H1 (cell line): ENCODE measurements at regions not wholly inside any gene's neighbourhood (a gene's known extent, or its start where the extent isn't known, plus 50 kb on each side); places are given as distances from the start of the nearest gene placed in this dataset.

ENCODE experiments used
- CTCF ChIA-PET: fragments of 300-600 bp; sonication (Branson Sonifier 250); formaldehyde crosslinking; loops from one replicate; lab custom pipeline; 2021; ENCODE audit not compliant: partially characterized antibody; lab: Charles Lee
- POLR2A ChIA-PET: fragments of 300-600 bp; sonication (Branson Sonifier 250); formaldehyde crosslinking; loops from one replicate; lab custom pipeline; 2021; ENCODE audit warnings: inconsistent platforms; ENCODE audit not compliant: partially characterized antibody; lab: Charles Lee
- DNase-seq, 2 experiments: peaks; one replicate each; pipeline versions ENCODE4 v3.0.0 to v3.0.0-alpha.2; 2010 to 2022; ENCODE audit warnings: low spot score in 2 of 2, low read depth in 1 of 2, mixed read lengths in 1 of 2
- FAIRE-seq: peaks from 2 replicates; lab custom pipeline; 2011; peaks lifted over from hg19 to GRCh38; lab: Jason Lieb, UNC
- H2AFZ ChIP-seq: 2 replicates; pipeline ENCODE4 v1.8.1; 2012; ENCODE audit warnings: low read length, inconsistent platforms
- H2AK5ac ChIP-seq: 2 replicates; pipeline ENCODE4 v1.6.1; 2013; ENCODE audit warnings: low read depth, low read length
- H2BK120ac ChIP-seq: replicated peaks from 2 replicates; pipeline ENCODE3; 2013; ENCODE audit warnings: low read depth, low read length, inconsistent platforms
- H2BK12ac ChIP-seq: 2 replicates; pipeline ENCODE4 v1.6.1; 2013; ENCODE audit warnings: low read depth, low read length
- H2BK15ac ChIP-seq: 2 replicates; pipeline ENCODE4 v1.6.1; 2013; ENCODE audit warnings: low read length
- H2BK20ac ChIP-seq: 2 replicates; pipeline ENCODE4 v1.6.1; 2013; ENCODE audit warnings: low read length
- H2BK5ac ChIP-seq: 2 replicates; pipeline ENCODE4 v1.6.1; 2013; ENCODE audit warnings: low read depth, low read length
- H3K14ac ChIP-seq: 2 replicates; pipeline ENCODE4 v1.6.1; 2013; ENCODE audit warnings: inconsistent platforms; ENCODE audit not compliant: insufficient read length
- H3K18ac ChIP-seq: 2 replicates; pipeline ENCODE4 v1.6.1; 2013; ENCODE audit warnings: low read length; ENCODE audit errors: extremely low read depth
- H3K23ac ChIP-seq: 2 replicates; pipeline ENCODE4 v1.6.1; 2013; ENCODE audit warnings: inconsistent platforms; ENCODE audit not compliant: insufficient read length
- H3K23me2 ChIP-seq: 2 replicates; pipeline ENCODE4 v1.6.1; 2013; ENCODE audit warnings: low read depth, low read length
- H3K27ac ChIP-seq: 2 replicates; pipeline ENCODE4 v1.6.1; 2011; ENCODE audit warnings: low read depth, low read length, inconsistent platforms
- H3K27me3 ChIP-seq, 4 experiments: replicated peaks in 1 of 4; 1 replicate in 1 of 4; 2 replicates in 3 of 4; pipeline versions ENCODE4 v1.6.1 to v1.8.1; 2011 to 2013; ENCODE audit warnings: low read length in 3 of 4, mild to moderate bottlenecking in 3 of 4, inconsistent platforms in 2 of 4, mixed read lengths in 2 of 4, moderate library complexity in 1 of 4; ENCODE audit not compliant: control insufficient read depth in 3 of 4, insufficient read depth in 3 of 4; ENCODE audit errors: extremely low read depth in 1 of 4
- H3K36me3 ChIP-seq, 4 experiments: 2 replicates each; pipeline versions ENCODE4 v1.6.1 to v1.8.1; 2011 to 2013; ENCODE audit warnings: mild to moderate bottlenecking in 4 of 4, low read length in 3 of 4, moderate library complexity in 2 of 4, control low read depth in 1 of 4, inconsistent platforms in 1 of 4; ENCODE audit not compliant: insufficient read depth in 4 of 4, control insufficient read depth in 2 of 4
- H3K4ac ChIP-seq: replicated peaks from 2 replicates; pipeline ENCODE3; 2013; ENCODE audit warnings: low read length, low read depth, mixed read lengths, inconsistent platforms; ENCODE audit not compliant: insufficient read length
- H3K4me1 ChIP-seq, 4 experiments: replicated peaks in 1 of 4; 1 replicate in 1 of 4; 2 replicates in 3 of 4; pipeline versions ENCODE4 v1.6.1 to v1.8.1; 2011 to 2013; ENCODE audit warnings: low read length in 3 of 4, inconsistent platforms in 2 of 4, mixed read lengths in 1 of 4; ENCODE audit not compliant: insufficient read depth in 4 of 4, control insufficient read depth in 3 of 4
- H3K4me2 ChIP-seq, 2 experiments: 2 replicates each; pipeline versions ENCODE4 v1.6.1 to v1.8.1; 2011 to 2013; ENCODE audit warnings: low read depth in 2 of 2, low read length in 2 of 2, control low read depth in 1 of 2, inconsistent platforms in 1 of 2, mild to moderate bottlenecking in 1 of 2; ENCODE audit not compliant: insufficient read depth in 1 of 2
- H3K4me3 ChIP-seq, 4 experiments: fragments of 200-600, 300-600 bp in 1 of 4; sonication (generic), shearing (Covaris generic), sonication (Bioruptor Twin) in 1 of 4; 2 replicates each; pipeline versions ENCODE4 v1.5.1 to v1.8.1; 2011 to 2016; ENCODE audit warnings: low read length in 4 of 4, low read depth in 3 of 4, control low read depth in 2 of 4, inconsistent platforms in 2 of 4, mild to moderate bottlenecking in 2 of 4, mixed read lengths in 1 of 4, moderate library complexity in 1 of 4; ENCODE audit not compliant: insufficient read depth in 2 of 4; ENCODE audit errors: extremely low read depth in 1 of 4
- H3K56ac ChIP-seq: replicated peaks from 2 replicates; pipeline ENCODE3; 2013; ENCODE audit warnings: low read depth, mild to moderate bottlenecking, mixed read lengths, low read length, inconsistent platforms; ENCODE audit not compliant: insufficient read length
- H3K79me1 ChIP-seq: 2 replicates; pipeline ENCODE4 v1.6.1; 2013; ENCODE audit warnings: low read depth, low read length, control low read depth
- H3K79me2 ChIP-seq, 2 experiments: 2 replicates each; pipeline versions ENCODE4 v1.6.1 to v1.8.1; 2012 to 2013; ENCODE audit warnings: low read length in 2 of 2, mild to moderate bottlenecking in 2 of 2, inconsistent platforms in 1 of 2; ENCODE audit not compliant: insufficient read depth in 2 of 2, control insufficient read depth in 1 of 2
- H3K9ac ChIP-seq, 4 experiments: replicated peaks in 1 of 4; 1 replicate in 1 of 4; 2 replicates in 3 of 4; pipeline versions ENCODE4 v1.6.1 to v1.8.1; 2011 to 2013; ENCODE audit warnings: low read depth in 3 of 4, low read length in 3 of 4, control low read depth in 2 of 4, mild to moderate bottlenecking in 2 of 4, moderate library complexity in 2 of 4, inconsistent platforms in 1 of 4; ENCODE audit errors: extremely low read depth in 1 of 4
- H3K9me3 ChIP-seq, 2 experiments: 2 replicates each; pipeline versions ENCODE4 v1.6.1 to v1.8.1; 2012 to 2013; ENCODE audit warnings: mild to moderate bottlenecking in 2 of 2, moderate library complexity in 2 of 2, control low read depth in 1 of 2, inconsistent platforms in 1 of 2, low read depth in 1 of 2, low read length in 1 of 2, mixed read lengths in 1 of 2; ENCODE audit not compliant: insufficient read depth in 2 of 2
- H4K20me1 ChIP-seq, 2 experiments: replicated peaks in 1 of 2; 2 replicates each; pipeline versions ENCODE3 to v1.8.1; 2011 to 2013; ENCODE audit warnings: inconsistent platforms in 2 of 2, low read length in 2 of 2, mild to moderate bottlenecking in 1 of 2; ENCODE audit not compliant: insufficient read depth in 2 of 2, control insufficient read depth in 1 of 2
- H4K5ac ChIP-seq: 2 replicates; pipeline ENCODE4 v1.6.1; 2013; ENCODE audit warnings: low read length, low read depth, mixed read lengths, inconsistent platforms; ENCODE audit not compliant: insufficient read length
- H4K8ac ChIP-seq: 2 replicates; pipeline ENCODE4 v1.8.0; 2013; ENCODE audit warnings: mild to moderate bottlenecking, moderate library complexity, low read length, inconsistent platforms; ENCODE audit not compliant: insufficient read depth; ENCODE audit errors: extremely low read depth
- H4K91ac ChIP-seq: replicated peaks from 2 replicates; pipeline ENCODE3; 2013; ENCODE audit warnings: low read length, mixed read lengths, inconsistent platforms; ENCODE audit not compliant: insufficient read length
- CHD1 ChIP-seq: IDR thresholded peaks from 2 replicates; pipeline ENCODE4 v1.6.1; 2012; ENCODE audit warnings: low read depth, low read length, improper control_type of control experiment
- CTCF ChIP-seq, 3 experiments: IDR thresholded peaks; 1 replicate in 2 of 3; 2 replicates in 1 of 3; pipeline versions ENCODE4 v1.5.1 to v1.6.1; 2011; ENCODE audit warnings: low read length in 3 of 3, mild to moderate bottlenecking in 3 of 3, inconsistent platforms in 2 of 3, low read depth in 1 of 3, moderate library complexity in 1 of 3; ENCODE audit not compliant: insufficient read depth in 1 of 3; ENCODE audit errors: control extremely low read depth in 1 of 3
- EZH2 ChIP-seq: fragments of 200-600 bp; sonication (generic); IDR thresholded peaks from 2 replicates; pipeline ENCODE4 v1.7.1; 2012; ENCODE audit warnings: low read depth, mild to moderate bottlenecking, moderate library complexity, low read length, inconsistent platforms; ENCODE audit not compliant: severe bottlenecking
- FOSL1 ChIP-seq: IDR thresholded peaks from 2 replicates; pipeline ENCODE4 v1.6.1; 2011; ENCODE audit warnings: mild to moderate bottlenecking, low read depth, low read length, moderate library complexity; ENCODE audit not compliant: insufficient read depth
- POU5F1 ChIP-seq: IDR thresholded peaks from 2 replicates; pipeline ENCODE4 v1.6.1; 2011; ENCODE audit warnings: low read depth, mild to moderate bottlenecking, low read length, moderate library complexity
- WGBS, 2 experiments: shearing (Covaris generic) in 1 of 2; methylation state at CpG; one replicate each; pipeline versions ENCODE4 v1.1.6 to v1.1.7; 2013 to 2015; ENCODE audit warnings: low lambda C conversion rate in 2 of 2, mixed read lengths in 2 of 2, inconsistent platforms in 1 of 2, low coverage in 1 of 2, missing lambda C conversion rate in 1 of 2; ENCODE audit not compliant: insufficient replicate concordance in 2 of 2, insufficient coverage in 1 of 2, insufficient read length in 1 of 2; ENCODE audit errors: extremely low coverage in 1 of 2, missing lambda C conversion rate in 1 of 2; 5-methylcytosine and 5-hydroxymethylcytosine counted together

- H2BK15ac ChIP-seq: no peak overlapping the region
- H3K9me3 ChIP-seq: no peaks in the 10 kb centered on the region
- no peak overlapping the region for H2AFZ ChIP-seq
- H2BK12ac ChIP-seq: no peak overlapping the region
- peaks cover 0 to 1% (median 0%) of the 10 kb centered on the region in 4 experiments; a peak in 1 of 7 replicates for H3K27me3 ChIP-seq
- no peak overlapping the region for H3K27ac ChIP-seq
- no peaks in the 10 kb centered on the region for H3K79me2 ChIP-seq
- no peak for DNase-seq
- H2BK120ac ChIP-seq: no peak overlapping the region
- H3K9ac ChIP-seq: no peak overlapping the region
- no peaks in the 10 kb centered on the region for H3K4me1 ChIP-seq
- H3K23ac ChIP-seq: no peak overlapping the region
- H3K18ac ChIP-seq: no peak overlapping the region
- H3K4me3 ChIP-seq: no peak overlapping the region
- peak; percentile 7 for FAIRE-seq
- H3K4me2 ChIP-seq: no peak overlapping the region
- no peaks in the 10 kb centered on the region for H3K79me1 ChIP-seq
- no peak overlapping the region for H3K4ac ChIP-seq
- H2BK5ac ChIP-seq: no peak overlapping the region
- H2AK5ac ChIP-seq: no peak overlapping the region
- H3K23me2 ChIP-seq: no peaks in the 10 kb centered on the region
- WGBS, 2 experiments: 93% methylated on average over 1 of the region's 1 CpG; no CpG with 5 or more reads in 1 of the 2 experiments
- H3K14ac ChIP-seq: no peak overlapping the region
- H2BK20ac ChIP-seq: no peak overlapping the region
- CTCF ChIA-PET: interaction anchor here (1.2 kb wide), 1 partner anchor 253 kb away, joined by 4 read pairs; no protein-coding TSS in a partner anchor
- POLR2A ChIA-PET: no interaction called here
- H3K56ac ChIP-seq: no peak overlapping the region
- TF ChIP-seq POU5F1 (no peak), EZH2 (no peak), CHD1 (no peak), FOSL1 (no peak), CTCF (IDR thresholded peaks at IDR 0.05; ENCODE audit: control extremely low read depth in 1 of 3, insufficient read depth in 1 of 3, low read depth in 1 of 3, low read length in 3 of 3) (no peak)
- no peaks in the 10 kb centered on the region for H4K20me1 ChIP-seq
- H4K8ac ChIP-seq: no peak overlapping the region
- H4K91ac ChIP-seq: no peak overlapping the region
- no peaks in the 10 kb centered on the region for H3K36me3 ChIP-seq
- H4K5ac ChIP-seq: no peak overlapping the region
These were observed 341.1 kb downstream of the MAT2B start for GRCh38 chr5:163846512-163846911.
